ENCODE measurements at regions not wholly inside any gene's neighbourhood (a gene's known extent, or its start where the extent isn't known, plus 50 kb on each side); places are given as distances from the start of the nearest gene placed in this dataset.
"Not testable (repeated sequence)": the region's sequence is repeated elsewhere in the genome, so short reads cannot be mapped to it uniquely, and the experiment has no call there.

- no peak for DNase-seq (ENCODE audit: low read depth)
Observed at GRCh38 chr2:241957276-241957675, 87.7 kb downstream of the RTP5 start.

DNA sequence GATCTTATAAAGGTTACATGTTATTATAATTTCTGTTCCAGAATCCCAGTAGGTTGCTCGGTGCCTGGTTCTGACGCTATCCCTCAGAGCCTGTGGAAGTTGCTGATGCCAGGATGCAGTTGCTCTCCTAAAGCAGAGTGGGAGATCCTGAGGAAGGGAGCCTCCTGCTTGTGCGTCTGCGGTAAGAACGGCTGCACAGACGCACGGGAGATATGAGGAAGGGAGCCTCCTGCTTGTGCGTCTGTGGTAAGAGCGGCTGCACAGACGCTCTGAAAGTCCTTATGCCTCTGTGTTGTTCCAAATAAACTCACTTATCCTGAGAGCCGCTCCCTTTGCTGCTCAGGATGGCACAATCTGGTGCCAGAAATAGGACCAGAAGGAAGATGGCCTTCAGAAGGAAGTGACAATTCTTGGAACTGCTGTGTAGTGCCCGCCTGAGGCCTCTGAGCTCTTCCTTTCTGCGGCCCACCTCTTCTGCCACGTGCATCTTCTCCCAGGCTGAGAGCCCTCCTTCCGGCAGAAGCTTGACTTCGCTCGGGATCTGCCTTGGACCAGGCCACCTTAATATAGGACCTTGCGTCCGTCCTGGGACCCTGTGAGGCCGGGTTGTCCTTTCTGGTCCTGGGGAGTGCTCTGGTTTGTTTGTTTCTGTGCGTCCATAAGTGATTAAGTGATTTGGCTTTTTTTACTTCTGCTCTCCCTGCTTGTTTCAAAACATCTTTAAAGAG is 89.5 kb downstream of the RTP5 start:
- no peak for DNase-seq (ENCODE audit: low read depth)

GRCh38 chr2:241959751-241960269 is 90.3 kb downstream of the RTP5 start:
- DNase-seq (ENCODE audit: low read depth): no peak

DNA sequence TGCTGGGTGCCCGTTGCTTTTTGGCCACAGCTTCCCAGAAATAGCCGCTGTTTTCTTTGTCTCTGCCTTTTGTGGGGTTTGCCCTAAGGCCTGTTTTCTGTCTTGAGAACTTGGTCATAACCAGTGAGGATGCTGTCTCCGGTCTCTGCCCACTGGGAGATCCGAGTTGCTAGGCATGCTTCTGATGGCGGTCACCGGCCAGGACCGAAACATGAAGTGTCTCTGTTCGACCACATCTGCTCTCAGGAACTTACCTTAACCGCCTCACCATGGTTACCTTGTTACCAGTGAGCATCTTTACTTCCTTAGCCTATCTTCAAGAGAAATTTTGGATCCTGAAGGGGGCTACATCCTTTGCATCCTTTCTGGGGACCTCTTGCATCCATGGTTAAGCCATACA is 91.9 kb downstream of the RTP5 start:
- DNase-seq (ENCODE audit: low read depth): no peak

GRCh38 chr2:241964133-241964532 is 94.6 kb downstream of the RTP5 start:
- no peak for DNase-seq (ENCODE audit: low read depth)

- DNase-seq (ENCODE audit: low read depth): peak; percentile 83
Observed at GRCh38 chr2:241965931-241966412, 96.4 kb downstream of the RTP5 start.

DNA sequence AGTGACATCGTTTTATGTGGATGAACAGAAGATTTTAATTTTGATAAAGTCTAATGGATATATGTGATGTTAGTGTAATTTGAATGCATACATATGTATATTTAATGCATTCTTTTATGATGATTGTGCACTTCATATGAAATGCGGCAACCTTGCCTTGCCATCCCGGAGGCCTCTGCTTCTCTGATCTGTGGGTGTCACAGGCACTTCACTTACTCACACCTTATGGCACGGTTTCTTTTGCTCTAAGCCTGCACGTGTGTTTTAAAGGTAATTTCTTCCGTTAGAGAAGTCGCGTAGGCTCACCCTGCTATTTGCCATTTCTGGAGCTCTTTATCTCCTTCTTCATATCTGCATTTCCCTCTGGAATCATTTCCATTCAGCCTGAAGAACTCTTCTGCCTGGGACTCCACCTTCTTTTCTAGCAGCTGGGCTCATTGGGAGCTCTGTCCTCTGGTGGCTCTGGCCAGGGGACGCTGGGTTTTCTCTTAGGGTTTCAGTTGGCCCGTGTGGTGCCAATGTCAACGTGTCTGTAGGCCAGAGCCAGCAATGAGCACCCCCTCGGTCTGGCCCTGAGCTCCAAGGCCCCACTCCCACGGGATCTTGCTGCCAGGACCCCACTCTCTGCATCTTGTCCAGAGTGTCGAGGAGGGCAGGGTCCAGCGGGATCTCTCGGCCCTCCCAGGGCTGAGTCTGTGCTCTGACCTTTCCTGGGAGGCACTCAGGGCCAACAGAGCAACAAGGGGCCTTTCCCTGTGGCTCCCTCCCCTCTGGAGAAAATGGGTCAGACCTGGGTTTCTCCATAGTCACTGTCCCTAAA is 97.3 kb downstream of the RTP5 start:
- DNase-seq (ENCODE audit: low read depth): no peak

DNA sequence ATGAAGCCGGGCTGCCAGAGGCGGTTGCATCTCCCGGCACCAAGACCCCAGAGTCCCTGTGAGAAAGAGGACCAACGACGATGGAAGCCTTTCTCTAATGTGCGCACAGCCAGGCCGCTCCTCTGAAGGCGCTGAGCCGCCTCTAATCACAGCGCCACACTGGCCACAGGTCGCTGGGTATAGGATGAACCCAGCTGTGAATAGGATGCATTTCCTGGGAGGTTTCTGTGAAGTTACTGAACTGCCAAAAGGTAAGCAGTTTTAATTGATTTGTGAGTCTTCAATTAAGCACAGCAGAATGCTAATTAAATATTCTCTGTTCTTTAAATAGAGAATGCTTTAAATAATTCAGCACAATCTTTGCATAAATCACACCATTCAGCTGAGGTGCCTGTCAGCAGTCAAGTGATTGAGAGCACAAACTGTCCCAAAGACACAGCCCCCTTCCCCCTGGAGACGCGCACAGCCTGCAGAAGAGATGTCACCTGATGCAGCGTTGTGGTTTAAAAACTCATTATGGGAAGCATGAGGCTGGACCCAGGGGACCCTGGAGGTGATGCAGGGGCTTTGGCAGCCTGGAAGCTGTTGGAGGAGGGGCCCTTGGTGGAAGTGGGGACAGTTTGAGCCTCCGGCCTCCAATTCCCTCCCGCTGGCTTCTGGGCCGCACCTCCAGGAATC is 98.1 kb downstream of the RTP5 start:
- DNase-seq (ENCODE audit: low read depth): no peak

GRCh38 chr2:241968417-241968816 is 98.9 kb downstream of the RTP5 start:
- DNase-seq (ENCODE audit: low read depth): no peak

GRCh38 chr2:241969182-241969581 is 99.7 kb downstream of the RTP5 start:
- not testable (repeated sequence) for DNase-seq (ENCODE audit: low read depth)

- no peak for DNase-seq (ENCODE audit: low read depth)
Observed at GRCh38 chr2:241970716-241971115, 101.2 kb downstream of the RTP5 start.

GRCh38 chr2:241974096-241974495 is 104.6 kb downstream of the RTP5 start:
- no peak for DNase-seq (ENCODE audit: low read depth)

DNA sequence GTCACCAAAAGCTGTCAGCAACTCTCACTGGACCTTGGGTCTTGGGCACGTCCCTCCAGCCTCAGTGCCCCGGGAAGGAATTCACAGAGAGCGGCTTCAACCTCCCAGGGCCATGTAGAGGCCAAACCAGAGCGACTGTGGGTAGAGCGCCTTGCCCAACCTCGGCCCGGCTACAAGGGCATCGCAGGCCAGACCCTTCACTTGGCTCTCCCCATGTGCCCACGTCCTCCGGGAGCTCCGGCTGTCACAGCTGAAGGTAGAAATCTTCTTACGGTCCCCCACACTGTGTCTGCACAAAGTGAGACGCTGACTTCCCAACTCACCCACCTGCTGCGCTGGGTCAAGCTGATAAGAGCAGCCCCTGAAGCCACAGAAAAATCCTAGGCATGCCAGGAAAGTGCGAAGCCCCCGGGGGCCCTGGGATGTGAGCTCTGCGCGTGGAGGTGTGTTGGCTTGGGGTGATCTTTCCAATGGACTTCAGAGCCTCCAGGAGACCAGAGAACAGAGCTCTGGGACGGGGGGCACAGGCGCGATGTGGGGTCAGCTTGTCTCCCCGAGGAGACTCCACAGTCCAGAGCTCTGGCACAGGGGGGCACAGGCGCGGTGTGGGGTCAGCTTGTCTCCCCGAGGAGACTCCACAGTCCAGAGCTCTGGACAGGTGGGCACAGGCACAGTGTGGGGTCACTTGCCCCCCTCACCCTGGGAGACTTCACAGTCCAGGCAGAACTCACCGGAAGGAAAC is 105.5 kb downstream of the RTP5 start:
- no peak for DNase-seq (ENCODE audit: low read depth)

DNA sequence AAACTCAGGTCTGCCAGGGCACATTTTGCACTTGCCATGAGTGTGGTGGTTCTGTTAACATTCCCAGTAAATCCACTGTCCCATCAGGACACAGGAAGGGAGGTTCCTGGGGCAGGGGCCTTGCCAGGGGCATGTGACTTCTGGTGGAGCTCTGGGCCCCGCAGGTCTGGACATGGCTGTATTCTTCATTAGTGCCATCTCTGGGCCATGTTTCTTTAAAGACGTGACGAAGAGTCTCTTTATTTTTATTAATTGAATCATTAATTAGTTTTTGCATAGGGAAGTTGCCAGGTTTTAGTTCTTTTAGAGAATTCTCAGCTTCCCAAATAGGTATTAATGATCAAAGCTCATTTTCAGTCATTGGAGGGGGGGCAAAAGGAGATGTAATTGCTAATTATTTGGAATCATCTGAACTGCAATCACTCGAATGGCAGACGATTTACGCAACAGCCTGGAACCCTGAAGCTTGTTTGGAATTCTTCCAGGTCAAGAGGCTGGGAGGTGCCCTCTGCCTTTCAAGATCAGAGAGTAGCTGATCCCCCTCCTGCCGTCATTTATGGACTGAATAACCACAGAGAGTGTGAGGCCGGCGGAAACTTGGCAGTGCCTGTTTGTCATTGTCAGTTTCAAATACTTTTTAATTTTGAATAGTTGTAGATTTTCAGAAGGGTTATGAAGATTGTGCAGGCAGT is 106.2 kb downstream of the RTP5 start:
- no peak for DNase-seq (ENCODE audit: low read depth)

DNA sequence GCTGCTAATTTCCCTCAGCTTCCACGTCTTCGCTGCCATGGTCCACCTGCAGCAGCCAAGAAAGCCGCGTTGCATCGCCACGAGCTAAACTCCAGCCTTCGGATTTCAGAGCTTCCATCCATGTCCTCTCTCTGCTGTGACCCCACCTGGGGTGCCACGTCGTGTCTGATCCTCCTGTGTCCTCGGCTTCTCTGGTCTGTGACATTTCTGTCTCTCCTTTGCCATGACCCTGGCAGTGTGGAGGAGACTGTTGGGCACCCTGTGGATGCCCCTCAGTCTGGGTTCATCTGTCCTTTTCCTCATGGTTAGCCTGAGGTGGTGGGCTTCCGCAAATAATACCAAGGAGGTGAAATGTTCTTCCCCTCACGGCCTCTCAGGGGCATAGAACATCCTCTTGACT is 106.8 kb downstream of the RTP5 start:
- DNase-seq (ENCODE audit: low read depth): no peak

- DNase-seq (ENCODE audit: low read depth): no peak
Observed at GRCh38 chr2:241977557-241978300, 108.2 kb downstream of the RTP5 start.

- no peak for DNase-seq (ENCODE audit: low read depth)
Observed at GRCh38 chr2:241978670-241979069, 109.1 kb downstream of the RTP5 start.

DNA sequence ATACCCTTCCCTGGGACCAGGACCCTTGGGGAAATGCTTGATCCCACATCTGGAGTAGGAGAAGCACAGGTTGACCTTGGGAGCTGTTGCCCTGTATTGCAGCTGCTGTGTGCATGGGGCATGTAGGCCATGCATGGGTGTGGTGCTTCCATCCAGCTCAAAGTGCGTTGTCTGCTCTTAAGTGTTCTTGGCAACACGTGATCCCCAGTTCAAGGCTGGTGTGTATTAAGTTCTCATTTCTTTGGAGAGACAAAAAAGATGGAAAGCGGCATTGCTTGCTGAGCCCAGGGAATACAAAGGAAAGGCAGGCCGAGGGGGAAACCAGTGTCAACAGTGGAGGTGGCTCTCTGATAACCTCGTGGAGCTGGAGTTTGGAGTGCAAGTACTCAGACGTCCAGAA is 110.7 kb downstream of the RTP5 start:
- no peak for DNase-seq (ENCODE audit: low read depth)

- DNase-seq (ENCODE audit: low read depth): no peak
Observed at GRCh38 chr2:241981076-241981700, 111.7 kb downstream of the RTP5 start.

Measured in GM04503 (cell line).